HS-27A (cell line): ENCODE measurements at regions not wholly inside any gene's neighbourhood (a gene's known extent, or its start where the extent isn't known, plus 50 kb on each side); places are given as distances from the start of the nearest gene placed in this dataset.

ENCODE experiments used
- DNase-seq: peaks from one replicate; pipeline ENCODE4 v3.0.0-alpha.2; 2012; ENCODE audit warnings: low read depth, missing footprints

DNA sequence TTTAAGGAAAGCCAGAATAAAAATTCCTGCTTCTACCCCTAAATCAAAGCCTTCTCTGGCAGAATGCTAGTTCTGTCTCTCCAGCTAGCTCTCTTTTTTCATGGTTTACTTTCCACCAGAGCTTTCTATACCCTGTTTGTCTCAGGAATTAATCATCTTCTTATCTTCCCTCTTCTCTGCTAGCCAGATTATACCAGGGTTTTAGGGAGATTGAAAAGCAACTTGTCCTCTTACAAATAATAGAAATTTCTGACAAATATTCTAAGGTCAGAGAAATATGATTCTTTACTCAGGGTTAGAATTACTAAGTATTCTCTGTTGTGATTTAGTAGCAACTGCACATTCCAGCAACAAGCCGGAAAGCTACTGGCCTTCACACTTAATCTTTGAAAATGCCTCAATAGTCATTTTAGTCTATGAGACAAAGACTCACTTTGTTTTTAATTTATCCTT is 166.4 kb downstream of the TANC2 start:
- no peak for DNase-seq

DNA sequence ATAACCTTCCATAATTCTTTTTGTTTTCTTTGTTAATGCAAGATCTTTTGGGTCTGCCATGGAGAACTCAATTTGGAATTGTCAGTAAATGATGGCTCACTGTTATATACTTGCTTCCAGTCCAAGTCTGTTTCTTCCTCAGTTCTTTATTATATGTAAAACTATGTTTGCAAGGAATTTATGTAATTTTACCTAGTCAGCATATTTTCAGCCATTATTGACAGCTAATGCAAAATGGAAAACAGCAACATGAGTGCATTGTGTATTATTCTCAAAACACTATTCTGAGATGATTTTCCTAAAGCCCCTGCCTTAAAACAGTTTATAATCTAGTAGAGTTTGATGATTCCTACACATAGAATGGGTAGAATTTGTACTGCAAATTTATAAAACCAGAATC is 167.5 kb downstream of the TANC2 start:
- DNase-seq = no peak

DNA sequence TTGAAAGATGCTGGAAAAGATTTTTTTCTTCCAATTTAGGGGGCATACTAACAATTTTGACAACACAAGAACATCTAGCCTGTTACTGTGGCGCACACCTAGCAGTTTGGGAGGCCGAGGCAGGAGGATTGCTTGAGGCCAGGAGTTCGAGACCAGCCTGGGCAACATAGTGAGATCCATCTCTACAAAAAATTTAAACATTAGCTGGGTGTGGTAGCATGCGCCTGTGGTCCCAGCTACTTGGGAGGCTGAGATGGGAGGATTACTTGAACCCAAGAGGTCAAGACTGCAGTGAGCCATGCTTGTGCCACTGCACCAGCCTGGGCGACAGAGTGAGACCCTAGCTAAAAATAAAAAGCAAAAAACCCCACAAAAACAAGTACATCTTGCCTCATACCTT is 168.8 kb downstream of the TANC2 start:
- no peak for DNase-seq

DNA sequence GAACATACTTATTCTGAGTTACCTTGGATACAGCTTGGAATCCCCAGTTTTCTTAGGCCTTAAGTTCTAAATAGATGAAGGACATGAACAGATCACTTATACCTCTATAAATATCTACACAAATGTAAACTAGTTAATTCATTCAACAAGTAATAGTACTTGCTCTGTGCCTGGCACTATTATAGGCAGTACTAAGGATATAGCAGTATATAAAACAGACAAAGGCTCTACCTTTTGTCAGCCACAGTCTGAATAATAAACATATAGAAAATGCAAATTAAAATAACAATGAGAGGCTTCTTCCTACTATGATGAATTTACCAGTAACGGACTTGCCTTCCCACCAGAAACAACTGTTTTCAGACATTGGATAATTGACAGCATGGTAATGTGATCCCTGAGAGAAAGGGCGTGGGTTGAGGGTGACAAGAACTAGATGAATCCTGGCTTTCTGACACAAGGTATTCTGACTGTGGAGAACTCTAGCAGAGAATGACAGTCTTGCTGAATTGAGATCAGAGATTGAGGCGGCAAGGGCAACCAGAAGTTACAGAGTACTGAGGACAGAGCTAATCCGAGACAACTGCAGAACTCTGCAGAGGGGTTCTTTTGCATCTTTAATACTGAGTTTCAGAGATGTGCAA is 170.5 kb downstream of the TANC2 start:
- no peak for DNase-seq

DNA sequence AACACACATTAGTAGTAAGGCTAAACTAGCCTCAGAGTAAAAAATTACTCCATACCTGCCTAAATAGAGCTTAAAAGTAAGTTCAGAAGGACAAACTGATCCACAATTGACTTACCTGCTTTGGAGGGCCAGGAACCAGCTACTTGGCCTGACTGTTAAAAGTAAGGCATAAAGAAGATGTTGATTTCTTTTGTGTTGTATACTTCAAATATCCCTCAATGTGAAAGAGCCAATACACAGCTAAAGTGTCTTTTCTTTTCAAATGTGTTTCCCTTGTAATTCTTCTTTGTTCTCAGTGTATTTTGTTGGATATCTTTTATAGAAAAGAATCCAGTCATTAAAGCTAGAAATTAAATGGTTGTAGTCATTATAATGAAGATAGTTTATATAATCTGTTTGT is 171.1 kb downstream of the TANC2 start:
- no peak for DNase-seq

DNA sequence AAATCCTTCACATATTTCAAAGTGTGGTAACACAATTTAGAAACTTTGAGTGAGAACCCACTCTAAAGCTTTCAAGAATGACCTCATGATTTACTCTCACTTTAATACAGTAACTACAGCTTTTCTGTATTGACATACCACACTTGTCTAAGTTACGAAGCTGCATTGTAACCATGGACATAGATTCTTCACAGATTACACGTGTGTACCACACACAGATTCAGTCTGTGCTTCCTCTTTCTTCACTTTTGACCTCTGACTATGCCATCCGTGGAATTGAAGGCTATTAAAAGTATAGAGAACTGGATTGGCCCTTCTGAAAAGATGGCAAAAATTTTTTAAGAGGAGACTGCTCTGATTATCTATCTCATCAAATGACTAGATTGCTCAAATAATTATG is 172.7 kb downstream of the TANC2 start:
- DNase-seq = no peak

DNA sequence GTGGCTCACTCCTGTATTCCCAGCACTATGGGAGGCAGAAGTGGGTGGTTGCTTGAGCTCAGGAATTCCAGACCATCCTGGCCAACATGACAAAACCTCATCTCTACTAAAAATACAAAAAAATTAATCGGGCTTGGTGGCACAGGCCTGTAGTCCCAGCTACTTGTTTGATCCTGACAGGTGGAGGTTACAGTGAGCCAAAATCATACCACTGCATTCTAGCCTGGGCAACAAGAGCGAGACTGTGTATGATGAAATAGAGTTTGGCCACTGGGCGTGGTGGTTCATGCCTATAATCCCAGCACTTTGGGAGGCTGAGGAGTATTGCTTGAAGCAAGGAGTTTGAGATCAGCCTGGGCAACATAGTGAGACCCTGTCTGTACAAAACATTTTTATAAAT is 173.3 kb downstream of the TANC2 start:
- no peak for DNase-seq

DNA sequence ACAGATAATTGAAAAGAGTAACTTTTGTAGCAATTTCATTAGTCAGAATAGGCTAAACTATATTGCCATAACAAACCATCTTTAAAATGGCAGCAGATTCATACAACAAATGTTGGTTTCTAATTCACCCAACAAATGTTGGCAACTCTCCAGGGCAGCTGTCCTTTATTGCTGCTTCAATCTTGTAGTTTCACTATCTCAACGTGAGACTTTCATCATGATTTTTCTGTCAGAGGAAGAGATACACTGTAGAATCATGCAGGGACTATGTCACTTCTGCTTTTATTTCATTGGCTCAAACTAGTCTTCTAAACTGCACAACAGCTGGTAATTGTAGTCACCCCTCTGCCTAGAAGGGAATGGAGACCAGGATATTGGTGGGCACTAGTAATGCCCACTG is 174.2 kb downstream of the TANC2 start:
- no peak for DNase-seq

DNA sequence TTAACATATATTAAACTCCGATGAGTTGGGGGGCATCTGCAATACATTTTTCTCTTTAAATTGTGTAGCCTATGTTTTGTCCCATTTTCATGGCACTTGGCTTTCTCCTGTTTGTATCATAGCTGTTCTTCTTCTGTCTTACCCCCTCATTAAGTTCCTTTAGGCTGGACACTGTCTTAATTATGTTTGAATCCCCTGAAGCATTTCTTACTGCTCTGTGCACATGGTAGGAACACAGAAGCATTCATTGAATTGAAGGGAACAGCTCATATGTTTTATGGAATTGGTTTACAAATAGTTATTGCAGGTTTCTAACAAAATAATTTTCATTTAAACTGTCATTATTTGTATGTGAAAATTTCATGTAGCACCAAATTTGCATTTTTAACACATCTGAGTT is 176.8 kb downstream of the TANC2 start:
- no peak for DNase-seq

DNA sequence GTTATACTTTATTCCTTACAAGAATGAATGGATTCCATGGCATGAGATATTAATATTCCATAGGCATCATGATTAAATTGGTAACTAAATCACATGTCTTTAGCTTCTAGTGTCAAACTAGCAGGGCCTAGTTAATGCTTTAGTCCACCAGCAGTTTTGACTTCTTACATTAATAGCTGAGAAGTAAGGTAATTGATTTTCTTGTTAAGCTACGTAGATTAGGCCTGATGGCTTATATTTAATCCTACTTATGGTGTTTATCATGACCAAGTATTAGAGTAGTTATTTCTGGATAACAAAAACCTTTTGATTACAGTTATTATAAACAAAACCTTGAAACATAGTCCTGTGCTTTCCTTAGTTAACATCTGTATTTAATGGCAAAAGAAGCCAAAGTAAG is 184.5 kb downstream of the TANC2 start:
- DNase-seq = no peak

DNA sequence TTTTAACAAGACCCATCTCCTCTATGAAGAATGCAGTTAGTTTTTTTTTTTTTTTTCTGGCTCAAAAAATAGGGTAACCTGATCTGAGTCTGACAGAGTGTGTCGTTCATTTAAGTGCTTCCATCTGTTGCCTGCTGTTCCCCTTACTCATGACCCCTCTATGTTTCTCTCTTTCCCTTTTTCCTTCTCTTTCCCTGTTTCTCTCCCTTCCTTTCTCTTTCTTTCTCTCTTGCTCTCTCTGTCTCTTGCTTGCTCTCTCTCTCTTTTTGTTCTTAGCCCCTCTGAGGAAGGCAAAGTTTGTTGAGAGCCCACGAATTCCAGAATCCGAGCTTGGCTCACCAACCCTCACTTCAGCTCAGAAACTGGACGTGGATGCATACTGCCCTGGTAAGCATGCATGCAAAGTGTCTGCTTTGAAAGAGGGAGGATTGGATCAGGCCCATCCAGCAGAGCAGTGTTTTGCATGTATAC is 185.0 kb downstream of the TANC2 start:
- DNase-seq = no peak

DNA sequence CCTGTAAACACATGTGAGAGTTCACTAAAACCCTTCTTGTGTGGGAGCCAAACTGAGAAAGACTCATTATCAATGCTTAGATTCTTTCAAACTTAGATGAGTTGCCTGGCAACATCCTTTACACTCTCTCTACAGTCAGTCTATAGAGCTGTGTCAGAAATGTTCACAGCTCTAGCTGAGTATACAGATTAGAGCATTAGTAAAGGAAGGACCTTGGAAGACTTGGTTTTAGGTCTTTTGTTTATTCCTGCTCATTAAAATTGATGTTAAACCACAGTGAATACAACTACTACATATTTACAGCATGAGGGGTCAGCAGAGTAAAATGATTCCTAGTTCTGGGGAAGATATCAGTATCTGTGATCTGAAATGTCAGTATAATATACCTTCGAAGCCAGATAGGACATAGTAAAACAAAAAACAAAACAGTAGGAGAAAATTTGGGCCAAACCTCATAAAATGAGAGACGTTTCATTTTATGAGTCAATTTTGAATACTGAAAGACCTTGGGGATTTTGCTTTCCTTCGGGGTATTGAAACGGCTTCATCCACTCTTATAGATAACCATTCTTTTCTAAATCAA is 186.0 kb downstream of the TANC2 start:
- no peak for DNase-seq

DNA sequence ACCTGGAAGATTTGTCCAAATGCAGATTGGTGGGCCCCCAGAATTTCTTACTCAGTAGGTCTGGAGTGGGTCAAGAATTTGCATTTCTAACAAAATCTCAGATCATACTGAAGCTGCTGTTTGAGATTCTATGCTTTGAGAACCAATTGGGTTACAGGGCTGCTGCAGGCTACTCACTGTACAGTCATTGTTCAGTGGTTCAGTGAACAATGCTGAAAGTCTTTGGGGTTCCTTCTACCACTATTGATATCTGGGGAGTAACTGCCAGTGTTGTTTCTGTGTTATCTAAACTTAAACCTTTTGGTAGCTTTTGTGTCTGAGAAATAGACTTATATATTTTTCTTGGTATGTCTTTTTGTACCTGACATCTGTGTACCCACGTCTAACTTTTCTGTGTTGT is 187.5 kb downstream of the TANC2 start:
- no peak for DNase-seq

DNA sequence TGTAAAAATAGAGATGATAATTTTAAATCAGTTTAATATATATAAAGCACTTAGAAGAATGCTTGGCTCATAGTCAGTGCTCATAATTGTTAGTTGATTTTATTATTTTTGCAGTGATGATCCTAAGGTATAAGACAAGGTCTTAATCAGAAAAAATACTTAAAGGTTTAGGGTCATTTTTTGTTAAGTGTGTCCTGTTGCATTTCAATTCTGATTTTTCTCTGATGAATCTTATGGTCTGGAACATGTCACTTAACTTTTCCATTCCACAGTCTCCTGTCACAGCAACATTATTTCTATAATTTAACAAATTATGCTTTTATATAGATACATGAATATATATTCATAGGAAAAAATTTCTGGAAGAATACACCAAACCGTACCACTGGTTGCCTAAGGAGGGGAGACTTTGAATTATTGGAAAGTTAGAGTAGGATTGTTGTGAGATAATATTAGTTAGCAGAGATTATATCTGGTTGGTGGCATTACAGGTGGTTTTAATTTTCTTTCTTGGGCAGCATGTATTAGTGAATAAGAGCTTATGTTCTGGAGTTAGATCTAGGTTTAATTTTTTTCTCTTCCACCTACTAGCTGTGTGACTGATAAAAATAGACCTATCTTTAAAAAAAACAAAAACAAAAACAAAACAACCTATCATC is 188.7 kb downstream of the TANC2 start:
- DNase-seq = no peak

DNA sequence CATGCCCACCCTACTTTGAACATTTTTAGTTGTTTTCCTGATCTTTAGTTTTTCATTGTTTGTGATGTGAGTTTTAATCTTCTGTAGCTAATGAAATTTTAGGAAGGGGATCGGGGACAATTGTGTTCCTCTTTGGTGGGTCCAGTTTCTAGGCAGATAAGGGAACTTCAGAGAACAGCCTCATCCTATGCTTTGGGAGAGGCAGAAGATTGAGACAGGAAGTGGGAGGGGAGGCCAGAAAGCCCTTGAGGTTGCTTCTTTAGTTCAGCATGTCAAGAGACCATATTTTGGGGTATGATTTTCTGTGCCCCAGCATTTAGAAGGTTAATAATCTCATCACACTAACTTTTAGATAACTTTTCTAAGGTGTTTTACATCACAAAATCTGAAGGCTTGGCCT is 191.0 kb downstream of the TANC2 start:
- DNase-seq = no peak

DNA sequence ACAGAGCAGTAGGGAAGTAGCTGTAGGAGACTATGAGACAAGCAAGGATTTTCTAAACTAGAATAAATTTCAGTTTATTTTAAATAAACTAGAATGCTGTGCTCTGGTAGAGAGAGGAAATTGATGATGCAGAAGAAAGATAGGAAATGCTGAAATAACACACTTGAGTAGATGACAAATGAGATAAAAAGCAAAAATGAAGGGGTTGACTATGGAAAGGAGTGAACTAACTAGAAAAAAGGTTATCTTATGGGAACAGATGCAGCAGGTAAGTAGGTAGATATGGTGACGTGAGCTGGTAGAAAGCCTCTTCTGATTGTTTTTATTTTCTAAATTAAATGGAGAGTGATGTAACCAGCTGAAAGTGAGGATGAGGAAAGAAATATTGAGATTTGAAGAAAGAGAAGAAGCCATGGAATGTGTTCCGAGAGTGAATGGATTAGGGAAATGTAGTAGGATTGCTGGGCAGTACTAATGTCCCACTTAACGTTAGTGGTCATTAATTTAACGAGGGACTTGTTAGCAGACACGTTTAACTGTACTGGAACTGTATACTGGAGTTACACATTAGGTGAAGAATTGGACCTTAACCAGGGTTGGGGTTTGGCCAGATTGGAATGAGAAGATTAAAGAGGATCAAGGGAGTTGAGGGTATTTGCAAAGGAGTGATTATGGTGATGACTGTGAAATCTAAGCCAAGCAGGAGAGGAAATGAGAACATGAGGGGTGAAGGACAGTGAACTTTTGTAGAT is 196.5 kb downstream of the TANC2 start:
- DNase-seq = no peak

DNA sequence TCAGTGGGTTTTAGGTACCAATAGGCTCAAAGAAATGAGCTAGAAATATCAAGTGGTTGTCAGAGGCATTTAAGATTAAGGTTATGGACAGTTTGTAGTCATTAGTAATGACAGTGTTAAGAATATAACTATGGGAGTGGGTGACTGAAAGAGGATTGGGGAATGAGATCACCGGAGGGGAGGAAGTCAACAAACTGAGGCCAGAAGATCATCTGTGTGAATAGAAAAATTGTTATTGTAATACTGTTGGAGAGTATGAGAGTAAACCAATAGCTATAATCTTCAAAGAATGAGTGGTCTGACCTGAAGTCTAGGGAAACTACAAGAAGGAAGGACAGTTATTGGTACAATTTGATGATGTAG is 197.1 kb downstream of the TANC2 start:
- DNase-seq = no peak

DNA sequence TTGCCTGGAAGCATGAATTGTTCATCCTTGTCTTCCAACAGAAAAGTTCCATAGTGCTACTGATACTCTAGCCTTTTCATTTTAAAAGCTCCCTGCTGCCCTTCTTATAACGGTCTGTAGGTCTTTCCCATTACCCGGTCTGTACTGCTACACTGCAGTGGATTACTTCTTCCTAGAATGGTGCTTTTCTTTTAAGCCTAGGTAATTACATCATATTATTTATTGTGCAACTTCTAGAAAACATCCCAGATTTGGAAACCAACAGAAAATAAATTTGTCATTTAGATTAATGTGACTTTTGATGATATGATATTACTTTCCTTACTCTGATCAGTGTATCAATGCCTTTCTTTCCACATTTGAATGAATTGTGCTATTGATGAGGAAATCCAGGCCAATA is 199.4 kb downstream of the TANC2 start:
- DNase-seq = no peak

DNA sequence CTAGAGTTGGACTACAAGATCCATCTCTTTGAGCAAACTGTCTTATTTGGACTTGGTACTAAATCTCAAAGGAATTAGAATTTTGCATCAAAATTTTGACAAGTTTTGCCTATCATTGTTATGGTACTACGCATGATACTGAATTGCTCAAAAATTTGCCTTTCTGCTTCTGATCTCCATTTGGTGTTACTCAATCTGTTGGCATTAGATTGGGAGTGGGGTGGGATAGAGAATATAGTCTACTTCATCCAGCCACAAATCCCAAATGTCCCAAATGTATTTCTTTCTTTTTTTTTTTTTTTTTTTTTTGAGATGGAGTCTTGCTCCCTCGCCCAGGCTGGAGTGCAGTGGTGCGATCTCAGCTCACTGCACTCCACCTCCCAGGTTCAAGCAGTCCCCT is 204.8 kb downstream of the TANC2 start:
- DNase-seq = no peak

DNA sequence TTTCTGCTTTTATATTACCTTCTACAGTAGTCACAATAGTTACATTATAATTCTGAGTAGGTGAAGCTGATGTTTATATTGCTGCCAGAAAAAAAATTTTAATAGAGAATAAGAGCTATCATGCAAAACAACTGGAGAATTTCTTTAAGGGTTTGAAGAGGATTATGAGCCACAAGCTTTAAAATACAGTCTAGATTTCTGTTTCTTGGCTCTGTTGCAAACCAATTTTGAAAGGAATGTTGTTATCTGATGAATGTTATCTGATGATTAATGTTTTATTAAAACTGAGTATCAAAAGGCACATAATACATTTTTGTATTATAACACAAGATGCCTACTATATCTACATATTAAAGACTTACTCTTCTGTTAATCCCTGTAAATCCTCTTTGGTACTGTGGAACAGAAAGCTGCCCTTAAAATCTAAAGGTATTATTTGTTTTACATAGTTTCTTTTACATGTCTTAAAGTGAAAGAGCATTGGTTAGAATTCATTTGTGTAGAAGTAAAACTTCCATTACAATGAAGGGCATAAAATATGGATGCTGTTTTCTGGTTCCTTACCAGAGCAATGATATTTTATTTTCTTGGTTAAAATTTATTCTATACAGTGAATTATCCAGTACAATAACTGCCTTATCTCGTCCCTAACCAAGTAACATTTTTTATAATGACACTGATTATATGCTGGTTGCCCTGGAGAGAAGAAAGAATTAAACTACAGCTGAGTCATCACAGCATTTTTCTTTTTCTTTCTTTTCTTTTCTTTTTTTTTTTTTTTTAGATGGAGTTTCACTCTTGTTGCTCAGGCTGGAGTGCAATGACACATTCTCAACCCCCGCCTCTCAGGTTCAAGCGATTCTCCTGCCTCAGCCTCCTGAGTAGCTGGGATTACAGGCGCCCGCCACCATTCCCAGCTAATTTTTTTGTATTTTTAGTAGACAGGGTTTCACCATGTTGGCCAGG is 205.7 kb downstream of the TANC2 start:
- DNase-seq = no peak

DNA sequence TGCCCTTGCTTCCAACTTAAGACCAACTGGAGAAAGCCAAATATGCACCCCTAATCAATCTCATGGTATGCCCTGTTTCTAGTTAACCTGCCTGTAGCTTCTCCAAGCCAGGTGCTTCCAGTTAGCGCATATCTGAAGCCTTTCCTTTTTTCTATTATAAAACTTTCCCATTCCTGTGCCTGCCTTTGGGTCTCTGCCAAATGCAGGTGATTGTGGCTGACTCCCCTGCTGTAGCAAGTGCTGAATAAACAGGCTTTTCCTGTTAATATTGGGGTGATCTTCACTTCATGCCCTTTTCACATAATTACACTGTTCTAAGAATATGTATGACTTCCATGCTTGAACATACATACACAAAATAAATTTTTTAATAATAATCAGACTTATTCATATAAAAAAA is 207.4 kb downstream of the TANC2 start:
- DNase-seq = no peak

DNA sequence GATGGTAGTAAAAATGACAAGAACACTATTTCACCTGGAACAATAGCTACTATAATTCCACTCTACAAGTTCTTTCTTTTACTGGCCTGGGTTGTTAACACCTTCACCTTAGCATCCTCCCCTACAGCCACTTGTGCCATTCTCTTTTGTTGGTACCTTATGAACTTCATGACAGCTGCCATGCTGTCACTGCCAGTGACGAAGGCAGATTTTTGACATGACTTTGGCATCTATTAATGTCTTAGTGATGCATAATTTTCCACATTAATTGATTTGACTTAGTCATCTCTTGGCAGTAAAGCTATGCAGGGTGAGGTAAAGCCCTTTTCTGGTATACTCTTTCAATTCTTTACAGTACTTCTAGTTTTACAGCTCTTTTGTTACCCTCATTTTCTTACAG is 207.9 kb downstream of the TANC2 start:
- no peak for DNase-seq
